Endothelial cell of umbilical vein (primary cell): ENCODE measurements at regions not wholly inside any gene's neighbourhood (a gene's known extent, or its start where the extent isn't known, plus 50 kb on each side); places are given as distances from the start of the nearest gene placed in this dataset.

ENCODE experiments used
- BruUV-seq: library from RNA; stranded (reverse); fragments of 400-500 nt; replicated peaks from 2 replicates; lab custom pipeline; 2021; lab: Mats Ljungman, UMichigan
- CTCF ChIA-PET: fragments of 300-600, 350-600 bp; sonication (Branson Sonifier 250); formaldehyde crosslinking; loops from one replicate; lab custom pipeline; 2021; ENCODE audit warnings: antibody characterized with exemption, inconsistent platforms; lab: Charles Lee
- POLR2A ChIA-PET: fragments of 300-600, 350-600 bp; sonication (Branson Sonifier 250); formaldehyde crosslinking; loops from one replicate; lab custom pipeline; 2021; ENCODE audit warnings: antibody characterized with exemption, inconsistent platforms; lab: Charles Lee
- DNase-seq: peaks from one replicate; pipeline ENCODE4 v3.0.0-alpha.2; 2011; ENCODE audit warnings: low read depth, low spot score
- FAIRE-seq: peaks from 2 replicates; lab custom pipeline; 2011; peaks lifted over from hg19 to GRCh38; lab: Jason Lieb, UNC
- H2AFZ ChIP-seq: 2 replicates; pipeline ENCODE4 v1.6.0; 2012; ENCODE audit warnings: low read depth, low read length, control low read depth, inconsistent platforms
- H3K27ac ChIP-seq: 2 replicates; pipeline ENCODE4 v1.5.1; 2011; ENCODE audit warnings: low read depth, mild to moderate bottlenecking, control low read depth, low read length, moderate library complexity; ENCODE audit not compliant: insufficient read depth
- H3K27me3 ChIP-seq, 2 experiments: 2 replicates each; pipeline versions ENCODE4 v1.6.0 to v1.6.1; 2011; ENCODE audit warnings: low read length in 2 of 2, mixed read lengths in 1 of 2; ENCODE audit not compliant: control insufficient read depth in 2 of 2, insufficient read depth in 2 of 2
- H3K36me3 ChIP-seq, 2 experiments: 2 replicates in 1 of 2; 3 replicates in 1 of 2; pipeline ENCODE4 v1.5.1; 2011; ENCODE audit warnings: low read length in 2 of 2, mild to moderate bottlenecking in 1 of 2, moderate library complexity in 1 of 2; ENCODE audit not compliant: control insufficient read depth in 2 of 2, insufficient read depth in 2 of 2; ENCODE audit errors: extremely low read depth in 1 of 2
- H3K4me1 ChIP-seq: 3 replicates; pipeline ENCODE4 v1.5.1; 2011; ENCODE audit warnings: mild to moderate bottlenecking, low read length; ENCODE audit not compliant: control insufficient read depth, insufficient read depth; ENCODE audit errors: extremely low read depth
- H3K4me2 ChIP-seq: 2 replicates; pipeline ENCODE4 v1.6.1; 2011; ENCODE audit warnings: low read length, control low read depth, mixed read lengths; ENCODE audit not compliant: insufficient read depth
- H3K4me3 ChIP-seq, 3 experiments: fragments of 200-600 bp in 1 of 3; sonication (generic), shearing (Covaris generic) in 1 of 3; replicated peaks in 1 of 3; 2 replicates each; pipeline ENCODE4 v1.5.1; 2011 to 2016; ENCODE audit warnings: control low read depth in 3 of 3, low read length in 3 of 3, mild to moderate bottlenecking in 2 of 3, inconsistent platforms in 1 of 3, low read depth in 1 of 3, moderate library complexity in 1 of 3; ENCODE audit not compliant: insufficient read depth in 1 of 3
- H3K79me2 ChIP-seq: 2 replicates; pipeline ENCODE4 v1.6.0; 2012; ENCODE audit warnings: low read length, inconsistent platforms; ENCODE audit not compliant: control insufficient read depth, insufficient read depth
- H3K9ac ChIP-seq: replicated peaks from 2 replicates; pipeline ENCODE3; 2011; ENCODE audit warnings: low read length, control low read depth; ENCODE audit not compliant: insufficient read depth; ENCODE audit errors: extremely low read depth
- H3K9me1 ChIP-seq: replicated peaks from 3 replicates; pipeline ENCODE4 v1.6.0; 2011; ENCODE audit warnings: mild to moderate bottlenecking, low read length; ENCODE audit not compliant: control insufficient read depth, insufficient read depth; ENCODE audit errors: extremely low read depth
- H3K9me3 ChIP-seq: replicated peaks from 2 replicates; pipeline ENCODE4 v1.5.1; 2012; ENCODE audit warnings: low read length, inconsistent platforms; ENCODE audit not compliant: control insufficient read depth, insufficient read depth
- H4K20me1 ChIP-seq: replicated peaks from 2 replicates; pipeline ENCODE3; 2011; ENCODE audit warnings: mild to moderate bottlenecking, low read length; ENCODE audit not compliant: control insufficient read depth, insufficient read depth; ENCODE audit errors: extremely low read depth
- EZH2 ChIP-seq: IDR thresholded peaks from 2 replicates; pipeline ENCODE4 v1.6.1; 2012; ENCODE audit warnings: borderline replicate concordance, low read depth, mild to moderate bottlenecking, moderate library complexity, low read length, inconsistent platforms; ENCODE audit not compliant: severe bottlenecking
- FOS ChIP-seq: IDR thresholded peaks from 2 replicates; pipeline ENCODE4 v1.6.1; 2011; ENCODE audit warnings: mild to moderate bottlenecking, low read length, moderate library complexity, borderline replicate concordance; ENCODE audit not compliant: insufficient read depth
- GATA2 ChIP-seq: IDR thresholded peaks from 2 replicates; pipeline ENCODE4 v1.7.0; 2011; ENCODE audit warnings: low read depth, mild to moderate bottlenecking, moderate library complexity, mixed read lengths, low read length; ENCODE audit not compliant: insufficient read length, insufficient read depth
- JUN ChIP-seq: IDR thresholded peaks from 2 replicates; pipeline ENCODE4 v1.6.1; 2011; ENCODE audit warnings: borderline replicate concordance, low read depth; ENCODE audit not compliant: insufficient read length, insufficient read depth
- MYC ChIP-seq: IDR thresholded peaks from one replicate; pipeline ENCODE4 v1.6.1; 2011; ENCODE audit warnings: mild to moderate bottlenecking, low read depth, low read length
- POLR2A ChIP-seq: IDR thresholded peaks from 2 replicates; pipeline ENCODE4 v1.6.1; 2012; ENCODE audit warnings: low read depth, mild to moderate bottlenecking, control low read depth, low read length
- POLR2AphosphoS5 ChIP-seq: IDR thresholded peaks from 2 replicates; pipeline ENCODE4 v1.6.1; 2012; ENCODE audit warnings: low read depth, mild to moderate bottlenecking, control low read depth, low read length, moderate library complexity; ENCODE audit not compliant: insufficient read depth
- dilution Hi-C: fragments of 300-500 bp; cut with MboI; formaldehyde crosslinking; loops from one replicate; pipeline ENCODE4 v1.15.0; 2019; ENCODE audit warnings: low sequenced_read_pairs; ENCODE audit not compliant: extremely low pct_ligation_motif_present
- intact Hi-C: fragments of 100-400 bp; cut with micrococcal nuclease; formaldehyde crosslinking; loops from one replicate; pipeline ENCODE4 v1.10.0; 2022
- TF ChIP-seq, protein P1 (sequence below), 2 donors: IDR thresholded peaks; 1 replicate in 1 of 2; 2 replicates in 1 of 2; pipeline ENCODE4 v1.5.1; 2011; ENCODE audit warnings: low read length in 2 of 2, mild to moderate bottlenecking in 2 of 2, moderate library complexity in 2 of 2, control low read depth in 1 of 2, inconsistent platforms in 1 of 2, low read depth in 1 of 2; ENCODE audit not compliant: insufficient read depth in 1 of 2; ENCODE audit errors: extremely low read depth in 1 of 2
- TF ChIP-seq, protein P2 (sequence below): IDR thresholded peaks from 2 replicates; pipeline ENCODE4 v1.6.1; 2011; ENCODE audit not compliant: insufficient read depth, insufficient read length

DNA sequence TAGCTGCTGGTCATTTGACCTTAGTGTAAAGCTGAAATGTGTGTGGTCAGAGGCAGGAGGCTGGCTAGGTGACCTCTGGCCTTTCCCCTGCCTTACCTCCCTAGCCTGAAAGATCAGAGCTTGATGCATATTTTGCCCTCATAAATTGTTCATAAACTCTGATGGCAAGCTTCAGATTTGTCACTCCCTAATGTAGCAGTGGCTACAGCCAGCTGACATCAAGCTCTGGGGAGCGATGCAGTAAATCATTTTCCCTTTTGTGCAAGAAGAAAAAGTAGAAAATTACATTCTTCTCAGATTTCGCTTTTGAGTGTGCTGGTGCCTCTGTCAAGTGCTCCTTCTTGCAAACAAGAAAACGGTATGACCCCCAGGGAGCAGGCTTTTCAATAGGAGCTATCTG is 87.7 kb upstream of the MAGEA4 start:
- ChIA-PET CTCF (interaction anchor here (0.7 to 3.9 kb wide), 7 partner anchors 11 to 811 kb away, joined by 3 to 47 read pairs (median 8); no protein-coding TSS in a partner anchor), POLR2A (interaction anchor here (0.5 kb wide), 1 partner anchor 277 kb away, joined by 5 read pairs; no protein-coding TSS in a partner anchor)
- H3K4me3 ChIP-seq = no peak overlapping the region
- no peak for TF ChIP-seq POLR2A
- TF ChIP-seq, protein P1, sequence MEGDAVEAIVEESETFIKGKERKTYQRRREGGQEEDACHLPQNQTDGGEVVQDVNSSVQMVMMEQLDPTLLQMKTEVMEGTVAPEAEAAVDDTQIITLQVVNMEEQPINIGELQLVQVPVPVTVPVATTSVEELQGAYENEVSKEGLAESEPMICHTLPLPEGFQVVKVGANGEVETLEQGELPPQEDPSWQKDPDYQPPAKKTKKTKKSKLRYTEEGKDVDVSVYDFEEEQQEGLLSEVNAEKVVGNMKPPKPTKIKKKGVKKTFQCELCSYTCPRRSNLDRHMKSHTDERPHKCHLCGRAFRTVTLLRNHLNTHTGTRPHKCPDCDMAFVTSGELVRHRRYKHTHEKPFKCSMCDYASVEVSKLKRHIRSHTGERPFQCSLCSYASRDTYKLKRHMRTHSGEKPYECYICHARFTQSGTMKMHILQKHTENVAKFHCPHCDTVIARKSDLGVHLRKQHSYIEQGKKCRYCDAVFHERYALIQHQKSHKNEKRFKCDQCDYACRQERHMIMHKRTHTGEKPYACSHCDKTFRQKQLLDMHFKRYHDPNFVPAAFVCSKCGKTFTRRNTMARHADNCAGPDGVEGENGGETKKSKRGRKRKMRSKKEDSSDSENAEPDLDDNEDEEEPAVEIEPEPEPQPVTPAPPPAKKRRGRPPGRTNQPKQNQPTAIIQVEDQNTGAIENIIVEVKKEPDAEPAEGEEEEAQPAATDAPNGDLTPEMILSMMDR (IDR thresholded peaks at IDR 0.05; ENCODE audit: extremely low read depth in 1 of 2, insufficient read depth in 1 of 2, low read depth in 1 of 2, low read length in 2 of 2) = no peak
- no peak for TF ChIP-seq EZH2
- no peak for TF ChIP-seq MYC
- TF ChIP-seq, protein P2, sequence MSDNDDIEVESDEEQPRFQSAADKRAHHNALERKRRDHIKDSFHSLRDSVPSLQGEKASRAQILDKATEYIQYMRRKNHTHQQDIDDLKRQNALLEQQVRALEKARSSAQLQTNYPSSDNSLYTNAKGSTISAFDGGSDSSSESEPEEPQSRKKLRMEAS = no peak
- no peak for TF ChIP-seq GATA2
- no peak for TF ChIP-seq FOS
- TF ChIP-seq JUN = no peak
- TF ChIP-seq POLR2AphosphoS5 = no peak
- dilution Hi-C loops (no loop called here), intact Hi-C loops (no loop called here)
- BruUV-seq = no TSS peak
- no peak overlapping the region for H3K27ac ChIP-seq
- no peaks in the 10 kb centered on the region for H3K9me3 ChIP-seq
- H3K79me2 ChIP-seq = no peaks in the 10 kb centered on the region
- H3K27me3 ChIP-seq = no peaks in the 10 kb centered on the region
- H3K36me3 ChIP-seq = no peaks in the 10 kb centered on the region
- H3K9me1 ChIP-seq = no peaks in the 10 kb centered on the region
- no peak overlapping the region for H3K9ac ChIP-seq
- H3K4me2 ChIP-seq = no peak overlapping the region
- H4K20me1 ChIP-seq = no peaks in the 10 kb centered on the region
- DNase-seq = no peak
- FAIRE-seq = no peak
- H3K4me1 ChIP-seq = no peaks in the 10 kb centered on the region
- H2AFZ ChIP-seq = no peak overlapping the region
